ENCODE measurements at regions not wholly inside any gene's neighbourhood (a gene's known extent, or its start where the extent isn't known, plus 50 kb on each side); places are given as distances from the start of the nearest gene placed in this dataset.

DNA sequence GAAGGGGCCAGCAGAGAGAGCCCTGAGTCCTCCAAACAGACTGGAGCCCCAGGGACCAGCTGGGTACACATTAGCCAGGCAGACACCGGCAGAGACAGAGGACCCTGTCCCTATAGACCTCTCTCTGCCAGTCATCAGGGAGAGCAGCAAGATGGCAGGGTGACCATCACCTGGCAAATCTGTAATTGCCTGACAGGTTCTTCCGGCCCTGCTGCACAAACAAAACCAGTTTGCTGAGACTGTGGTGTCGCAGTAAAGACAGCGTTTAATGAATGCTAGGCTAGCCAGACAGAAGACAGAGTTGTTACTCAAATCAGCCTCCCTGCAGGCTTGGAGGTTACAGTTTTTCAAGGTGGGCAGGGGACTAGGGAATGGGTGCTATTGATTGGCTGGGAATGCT lies 618.9 kb downstream of the NPHP4 start:
- TF ChIP-seq, protein P1, sequence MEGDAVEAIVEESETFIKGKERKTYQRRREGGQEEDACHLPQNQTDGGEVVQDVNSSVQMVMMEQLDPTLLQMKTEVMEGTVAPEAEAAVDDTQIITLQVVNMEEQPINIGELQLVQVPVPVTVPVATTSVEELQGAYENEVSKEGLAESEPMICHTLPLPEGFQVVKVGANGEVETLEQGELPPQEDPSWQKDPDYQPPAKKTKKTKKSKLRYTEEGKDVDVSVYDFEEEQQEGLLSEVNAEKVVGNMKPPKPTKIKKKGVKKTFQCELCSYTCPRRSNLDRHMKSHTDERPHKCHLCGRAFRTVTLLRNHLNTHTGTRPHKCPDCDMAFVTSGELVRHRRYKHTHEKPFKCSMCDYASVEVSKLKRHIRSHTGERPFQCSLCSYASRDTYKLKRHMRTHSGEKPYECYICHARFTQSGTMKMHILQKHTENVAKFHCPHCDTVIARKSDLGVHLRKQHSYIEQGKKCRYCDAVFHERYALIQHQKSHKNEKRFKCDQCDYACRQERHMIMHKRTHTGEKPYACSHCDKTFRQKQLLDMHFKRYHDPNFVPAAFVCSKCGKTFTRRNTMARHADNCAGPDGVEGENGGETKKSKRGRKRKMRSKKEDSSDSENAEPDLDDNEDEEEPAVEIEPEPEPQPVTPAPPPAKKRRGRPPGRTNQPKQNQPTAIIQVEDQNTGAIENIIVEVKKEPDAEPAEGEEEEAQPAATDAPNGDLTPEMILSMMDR (IDR thresholded peaks at IDR 0.05) = no peak
- TF ChIP-seq EZH2 (IDR thresholded peaks at IDR 0.05) (no peak), EZH2phosphoT487 (IDR thresholded peaks at IDR 0.05) (no peak)

Data from neural progenitor cell (in vitro differentiated cells).